BJ (cell line): ENCODE measurements at regions not wholly inside any gene's neighbourhood (a gene's known extent, or its start where the extent isn't known, plus 50 kb on each side); places are given as distances from the start of the nearest gene placed in this dataset.

Experiments used
- CTCF ChIA-PET: fragments of 350-600 bp; formaldehyde crosslinking; extraction: SDS; loops from one replicate; lab custom pipeline; 2021; ENCODE audit warnings: antibody characterized with exemption, inconsistent platforms; lab: Yijun Ruan, JAX
- POLR2A ChIA-PET: fragments of 300-600 bp; sonication (Branson Sonifier 250); formaldehyde crosslinking; extraction: SDS; loops from one replicate; lab custom pipeline; 2021; ENCODE audit warnings: antibody characterized with exemption; lab: Charles Lee
- DNase-seq: peaks from one replicate; pipeline ENCODE4 v3.0.0-alpha.2; 2011; ENCODE audit warnings: low read depth
- H3K27me3 ChIP-seq: 2 replicates; pipeline ENCODE4 v1.6.0; 2011; ENCODE audit warnings: low read length; ENCODE audit not compliant: control insufficient read depth, insufficient read depth
- H3K36me3 ChIP-seq: 2 replicates; pipeline ENCODE4 v1.5.1; 2011; ENCODE audit warnings: low read length; ENCODE audit not compliant: control insufficient read depth, insufficient read depth
- H3K4me3 ChIP-seq: 2 replicates; pipeline ENCODE4 v1.5.1; 2011; ENCODE audit warnings: low read depth, mild to moderate bottlenecking, control low read depth, low read length
- CTCF ChIP-seq: IDR thresholded peaks from 2 replicates; pipeline ENCODE4 v1.5.1; 2011; ENCODE audit warnings: low read depth, mild to moderate bottlenecking, control low read depth, inconsistent platforms, low read length, moderate library complexity; ENCODE audit not compliant: insufficient read depth

GRCh38 chr18:44309185-44309584 lies 371.5 kb upstream of the SETBP1 start:
- CTCF ChIA-PET, result interaction anchor here (0.6 kb wide), 1 partner anchor 525 kb away, joined by 3 read pairs; no protein-coding TSS in a partner anchor
- peak; percentile 24 for DNase-seq
- Histone ChIP-seq H3K36me3 (no peaks in the 10 kb centered on the region), H3K4me3 (no peak overlapping the region), H3K27me3 (no peaks in the 10 kb centered on the region)
- POLR2A ChIA-PET, result interaction anchor here (0.6 kb wide), 1 partner anchor 566 kb away, joined by 14 read pairs; no protein-coding TSS in a partner anchor
- no peak for TF ChIP-seq CTCF

- no peak for TF ChIP-seq CTCF
- DNase-seq, result no peak
- Histone ChIP-seq H3K36me3 (no peaks in the 10 kb centered on the region), H3K27me3 (no peaks in the 10 kb centered on the region), H3K4me3 (no peak overlapping the region)
- ChIA-PET CTCF (interaction anchor here (0.5 to 1.2 kb wide), 3 partner anchors 191 to 279 kb away, joined by 3 to 4 read pairs (median 4); no protein-coding TSS in a partner anchor), POLR2A (no interaction called here)
Observed at GRCh38 chr18:44320619-44321460, 359.8 kb upstream of the SETBP1 start.

- Histone ChIP-seq H3K36me3 (no peaks in the 10 kb centered on the region), H3K27me3 (no peaks in the 10 kb centered on the region), H3K4me3 (no peak overlapping the region)
- POLR2A ChIA-PET, result no interaction called here
- TF ChIP-seq CTCF, result no peak
- CTCF ChIA-PET, result interaction anchor here (1.2 kb wide), 1 partner anchor 224 kb away, joined by 3 read pairs; no protein-coding TSS in a partner anchor
- no peak for DNase-seq
Observed at GRCh38 chr18:44321868-44322590, 358.7 kb upstream of the SETBP1 start.

GRCh38 chr18:44323125-44323524 lies 357.6 kb upstream of the SETBP1 start:
- no peak for TF ChIP-seq CTCF
- Histone ChIP-seq H3K4me3 (no peak overlapping the region), H3K27me3 (no peaks in the 10 kb centered on the region), H3K36me3 (no peaks in the 10 kb centered on the region)
- POLR2A ChIA-PET, result no interaction called here
- CTCF ChIA-PET, result interaction anchor here (0.6 kb wide), 1 partner anchor 195 kb away, joined by 3 read pairs; no protein-coding TSS in a partner anchor
- no peak for DNase-seq

- Histone ChIP-seq H3K27me3 (no peaks in the 10 kb centered on the region), H3K4me3 (no peak overlapping the region), H3K36me3 (no peaks in the 10 kb centered on the region)
- CTCF ChIA-PET, result interaction anchor here (0.7 kb wide), 1 partner anchor 702 kb away, joined by 3 read pairs; no protein-coding TSS in a partner anchor
- POLR2A ChIA-PET, result no interaction called here
- no peak for DNase-seq
- no peak for TF ChIP-seq CTCF
Observed at GRCh38 chr18:44324361-44324760, 356.3 kb upstream of the SETBP1 start.
